ENCODE measurements at regions not wholly inside any gene's neighbourhood (a gene's known extent, or its start where the extent isn't known, plus 50 kb on each side); places are given as distances from the start of the nearest gene placed in this dataset.

GRCh38 chr1:38336301-38336923, 289.8 kb upstream of the POU3F1 start:
- WGBS, result 66% methylated on average over 8 of the region's 8 CpGs

GRCh38 chr1:38334930-38335592, 288.5 kb upstream of the POU3F1 start:
- H3K36me3 ChIP-seq, result no peaks in the 10 kb centered on the region
- intact Hi-C loops (cut with DNase I), result no loop called here
- H3K27ac ChIP-seq (replicated peaks in 1 of 4), result no peak overlapping the region
- TF ChIP-seq CTCF (IDR thresholded peaks at IDR 0.05) (no peak), POLR2AphosphoS5 (IDR thresholded peaks at IDR 0.05) (no peak), EP300 (IDR thresholded peaks at IDR 0.05) (no peak), POLR2A (IDR thresholded peaks at IDR 0.05; ENCODE audit: low read depth) (no peak)
- peaks cover 0 to 52% (median 5%) of the 10 kb centered on the region in 4 donors for H3K27me3 ChIP-seq
- 74% methylated on average over 5 of the region's 5 CpGs for WGBS
- no peak overlapping the region for H3K4me3 ChIP-seq
- no peaks in the 10 kb centered on the region for H3K4me1 ChIP-seq
- H3K9me3 ChIP-seq, result no peaks in the 10 kb centered on the region
- DNase-seq (ENCODE audit: extremely low spot score), result peak; percentile 80

More at GRCh38 chr1:38336301-38336923, 289.8 kb upstream of the POU3F1 start:
- Histone ChIP-seq H3K9me3 (no peaks in the 10 kb centered on the region), H3K4me3 (no peak overlapping the region), H3K27me3 (peaks cover 0 to 54% (median 5%) of the 10 kb centered on the region in 4 donors), H3K4me1 (no peaks in the 10 kb centered on the region), H3K27ac (replicated peaks in 1 of 4) (no peak overlapping the region), H3K36me3 (no peaks in the 10 kb centered on the region)
- no peak for DNase-seq (ENCODE audit: extremely low spot score)
- intact Hi-C loops (cut with DNase I), result no loop called here
- TF ChIP-seq POLR2AphosphoS5 (IDR thresholded peaks at IDR 0.05), result no peak
- TF ChIP-seq POLR2A (IDR thresholded peaks at IDR 0.05; ENCODE audit: low read depth), result no peak
- TF ChIP-seq EP300 (IDR thresholded peaks at IDR 0.05), result no peak
- no peak for TF ChIP-seq CTCF (IDR thresholded peaks at IDR 0.05)

GRCh38 chr1:38332649-38333310, 286.2 kb upstream of the POU3F1 start:
- H3K9me3 ChIP-seq, result no peaks in the 10 kb centered on the region
- no peaks in the 10 kb centered on the region for H3K36me3 ChIP-seq
- H3K27me3 ChIP-seq, result peaks cover 0 to 56% (median 5%) of the 10 kb centered on the region in 4 donors
- peak; percentile 86 for DNase-seq (ENCODE audit: extremely low spot score)
- TF ChIP-seq POLR2AphosphoS5 (IDR thresholded peaks at IDR 0.05), result no peak
- no peak for TF ChIP-seq EP300 (IDR thresholded peaks at IDR 0.05)
- no peak for TF ChIP-seq POLR2A (IDR thresholded peaks at IDR 0.05; ENCODE audit: low read depth)
- no peak for TF ChIP-seq CTCF (IDR thresholded peaks at IDR 0.05)
- H3K27ac ChIP-seq (replicated peaks in 1 of 4), result no peak overlapping the region
- H3K4me1 ChIP-seq, result peaks cover 0 to 2% (median 0%) of the 10 kb centered on the region in 4 donors
- intact Hi-C loops (cut with DNase I), result no loop called here
- H3K4me3 ChIP-seq, result no peak overlapping the region
- WGBS, result 83% methylated on average over 7 of the region's 7 CpGs

GRCh38 chr1:38331496-38332210, 285.1 kb upstream of the POU3F1 start:
- intact Hi-C loops (cut with DNase I), result no loop called here
- peak; percentile 90 for DNase-seq (ENCODE audit: extremely low spot score)
- TF ChIP-seq EP300 (IDR thresholded peaks at IDR 0.05) (no peak), POLR2AphosphoS5 (IDR thresholded peaks at IDR 0.05) (no peak), POLR2A (IDR thresholded peaks at IDR 0.05; ENCODE audit: low read depth) (no peak), CTCF (IDR thresholded peaks at IDR 0.05) (no peak)
- Histone ChIP-seq H3K36me3 (no peaks in the 10 kb centered on the region), H3K27me3 (peaks cover 0 to 49% (median 3%) of the 10 kb centered on the region in 4 donors), H3K4me1 (peaks cover 0 to 6% (median 0%) of the 10 kb centered on the region in 4 donors), H3K4me3 (no peak overlapping the region), H3K9me3 (no peaks in the 10 kb centered on the region), H3K27ac (replicated peaks in 1 of 4) (no peak overlapping the region)
- WGBS, result 80% methylated on average over 2 of the region's 2 CpGs
